ENCODE measurements at regions not wholly inside any gene's neighbourhood (a gene's known extent, or its start where the extent isn't known, plus 50 kb on each side); places are given as distances from the start of the nearest gene placed in this dataset.
A peak's percentile ranks its signal among the peaks of the same experiment; 100 is the strongest.

DNA sequence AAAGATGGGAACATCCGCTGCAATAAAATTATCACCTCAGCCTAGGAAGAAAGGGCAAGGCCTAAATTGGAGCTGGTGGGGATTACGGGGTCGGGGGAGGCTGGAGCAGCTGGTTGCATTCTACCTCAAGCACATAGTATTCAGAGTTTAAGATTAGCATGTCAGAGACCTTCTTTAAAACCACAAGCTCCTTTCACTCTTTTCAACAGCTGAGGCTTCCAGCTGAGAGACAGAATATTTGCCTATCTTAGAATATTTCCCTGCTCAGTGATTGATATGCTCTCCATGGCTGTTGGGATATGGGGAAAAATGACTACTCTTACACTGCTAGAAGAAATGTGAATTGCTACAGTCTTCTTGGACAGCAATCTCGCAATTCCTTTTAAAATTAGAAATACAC lies 248.6 kb downstream of the TBX15 start:
- DNase-seq (ENCODE audit: low read depth in 4 of 4, low spot score in 3 of 4), result no peak

DNA sequence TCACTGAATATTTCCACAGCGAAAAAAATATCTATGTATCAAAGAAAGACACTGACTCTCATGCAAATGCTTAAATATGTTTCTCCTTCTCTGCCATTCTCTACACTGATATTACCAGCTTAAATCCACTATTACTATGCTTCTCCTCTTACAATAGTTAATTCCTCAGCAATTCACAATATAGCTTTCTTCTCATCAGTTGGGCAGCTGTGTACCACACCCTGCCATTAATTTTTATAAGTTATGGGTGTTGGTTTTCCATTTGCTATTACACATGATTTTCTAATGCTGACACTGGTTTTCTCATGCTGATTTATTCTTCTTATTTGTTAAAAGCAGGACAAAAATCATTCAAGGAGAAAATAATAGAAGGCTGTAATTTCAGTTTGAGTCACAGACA lies 251.8 kb downstream of the TBX15 start:
- no peak for DNase-seq (ENCODE audit: low read depth in 4 of 4, low spot score in 3 of 4)

DNA sequence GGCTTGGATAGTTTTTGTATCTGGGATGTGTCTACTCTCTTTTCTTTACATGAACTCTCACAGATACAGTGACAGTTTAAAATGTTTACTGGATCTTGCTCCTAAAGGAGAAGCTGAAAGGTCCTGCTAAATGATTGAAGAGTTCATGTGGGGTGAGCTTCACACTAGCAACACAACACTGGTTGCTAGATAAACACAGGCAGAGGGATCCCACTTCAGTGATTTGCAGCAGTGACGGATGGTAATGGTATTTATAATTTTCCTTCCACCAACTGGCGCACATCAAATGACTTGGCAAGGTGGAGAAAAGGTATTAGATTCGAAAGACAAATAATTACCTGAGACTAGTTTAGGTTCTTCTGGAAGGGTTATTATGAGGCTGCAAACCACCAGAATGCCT lies 270.2 kb downstream of the TBX15 start:
- peak in 2 of 4 donors; percentile 8 to 30 for DNase-seq (ENCODE audit: low read depth in 4 of 4, low spot score in 3 of 4)

DNA sequence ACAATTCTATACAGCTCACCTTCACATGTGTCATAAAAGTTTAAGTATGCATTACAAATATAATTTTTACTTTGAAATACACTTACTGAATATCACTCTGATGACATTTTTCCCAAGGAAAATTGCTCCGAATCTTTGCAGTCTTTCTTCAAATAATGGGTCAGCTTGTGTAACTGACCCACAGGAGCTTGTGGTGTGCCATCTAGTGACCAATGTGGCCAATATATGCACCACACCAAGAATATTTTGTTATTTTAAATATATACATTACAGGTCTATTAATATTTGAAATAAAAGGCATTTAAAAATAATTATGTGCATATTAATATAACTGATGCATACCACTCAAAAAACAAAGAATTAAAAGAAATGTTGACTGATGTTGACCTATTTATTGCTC lies 271.4 kb downstream of the TBX15 start:
- DNase-seq (ENCODE audit: low read depth in 4 of 4, low spot score in 3 of 4), result no peak

DNA sequence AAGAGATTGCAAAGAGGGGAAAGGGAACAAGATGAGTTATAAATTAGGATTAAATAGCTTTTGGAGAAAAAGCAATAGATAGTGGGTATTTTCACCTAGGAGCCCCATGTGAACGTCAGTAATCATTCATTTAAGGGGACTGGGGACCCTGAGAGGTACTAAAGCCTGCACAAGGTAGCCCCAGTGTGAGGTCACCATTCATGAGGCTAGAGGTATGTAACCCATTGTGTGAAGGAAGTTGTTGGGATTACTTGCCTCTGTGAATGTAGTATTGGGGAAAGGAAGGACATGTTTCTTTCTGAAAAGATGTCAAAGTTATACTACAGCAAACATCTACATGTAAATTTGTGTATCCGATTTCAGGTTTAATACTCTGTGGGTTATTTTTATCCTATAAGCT lies 276.8 kb downstream of the TBX15 start:
- DNase-seq (ENCODE audit: low read depth in 4 of 4, low spot score in 3 of 4), result no peak

DNA sequence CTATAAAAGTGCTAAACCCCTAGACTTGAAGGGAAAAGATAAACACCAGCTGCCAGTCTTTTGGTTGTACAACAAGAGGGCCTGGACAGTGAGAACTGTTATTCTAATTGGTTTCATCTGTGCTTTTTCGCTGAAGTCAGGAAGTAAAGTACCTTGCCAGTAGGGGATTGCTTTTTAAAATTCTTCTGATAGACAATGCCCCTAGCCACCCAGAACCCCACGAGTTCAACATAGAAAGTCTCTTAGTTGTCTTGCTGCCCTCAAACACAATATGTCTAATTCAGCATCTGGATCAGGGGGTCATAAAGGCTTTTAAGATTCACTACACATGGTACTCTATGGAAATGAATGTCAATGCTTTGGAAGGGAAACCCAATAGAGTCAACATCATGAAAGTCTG lies 289.2 kb downstream of the TBX15 start:
- DNase-seq (ENCODE audit: low read depth in 4 of 4, low spot score in 3 of 4), result no peak

DNA sequence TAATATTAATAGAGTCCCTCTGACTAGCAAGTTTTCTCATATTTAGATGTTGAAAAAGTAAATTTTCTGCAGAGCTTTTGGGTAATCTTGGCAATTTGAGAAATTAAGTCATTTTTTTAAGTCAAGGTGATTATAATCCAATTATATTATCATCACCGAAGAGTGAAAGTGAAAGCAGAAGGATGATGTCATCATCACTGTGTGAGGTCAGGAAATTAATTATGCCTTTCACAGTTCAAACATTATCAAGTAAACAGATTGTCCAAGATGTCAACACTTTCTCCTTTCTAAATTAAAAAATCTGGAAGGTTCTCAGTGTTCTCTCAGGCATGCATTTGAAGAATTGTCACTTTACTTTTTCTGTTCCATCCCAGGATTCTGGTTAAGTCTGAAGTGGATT lies 296.0 kb downstream of the TBX15 start:
- DNase-seq (ENCODE audit: low read depth in 4 of 4, low spot score in 3 of 4), result no peak

DNA sequence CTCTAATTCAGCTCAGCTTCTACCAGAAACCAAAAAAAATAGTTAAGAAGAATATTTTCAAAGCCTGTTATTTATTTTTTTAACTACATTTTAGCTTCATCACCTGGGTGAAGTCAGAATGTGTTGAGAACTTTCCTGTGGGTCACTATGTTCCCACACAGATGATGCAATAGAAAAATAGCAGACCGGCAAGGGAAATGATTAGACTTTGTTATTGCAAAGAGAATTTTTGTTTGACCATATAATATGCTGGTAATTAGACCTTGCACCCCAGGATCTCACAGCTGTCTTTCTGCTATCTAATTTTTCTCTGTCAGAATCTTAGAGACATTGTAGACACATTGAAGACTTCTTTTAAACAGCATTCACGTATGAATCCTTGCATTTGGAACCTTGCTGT lies 299.3 kb downstream of the TBX15 start:
- no peak for DNase-seq (ENCODE audit: low read depth in 4 of 4, low spot score in 3 of 4)

DNA sequence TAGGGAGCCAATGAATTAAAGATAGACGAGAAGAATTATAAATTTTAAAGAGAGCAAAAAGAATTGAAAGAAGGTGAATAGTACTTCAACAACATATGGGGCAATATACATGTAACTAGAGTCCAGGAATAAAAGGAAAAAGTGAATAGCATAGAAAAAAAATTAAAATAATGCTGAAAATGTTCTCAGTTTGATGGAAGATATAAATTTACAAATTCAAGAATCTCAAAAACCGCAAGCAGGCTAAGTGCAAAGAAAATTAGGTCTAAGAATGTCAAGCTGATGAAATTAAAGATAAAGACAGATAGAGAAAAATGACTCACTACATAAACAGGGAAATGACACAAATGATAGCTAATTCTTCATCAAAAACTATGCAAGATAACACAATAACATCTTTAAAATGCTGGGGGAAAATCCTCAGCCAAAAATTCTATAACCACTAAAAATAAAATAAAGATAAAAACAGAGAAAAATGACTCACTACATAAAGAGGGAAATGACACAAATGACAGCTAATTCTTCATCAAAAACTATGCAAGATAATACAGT lies 326.3 kb downstream of the TBX15 start:
- DNase-seq (ENCODE audit: low read depth in 4 of 4, low spot score in 3 of 4), result no peak

DNA sequence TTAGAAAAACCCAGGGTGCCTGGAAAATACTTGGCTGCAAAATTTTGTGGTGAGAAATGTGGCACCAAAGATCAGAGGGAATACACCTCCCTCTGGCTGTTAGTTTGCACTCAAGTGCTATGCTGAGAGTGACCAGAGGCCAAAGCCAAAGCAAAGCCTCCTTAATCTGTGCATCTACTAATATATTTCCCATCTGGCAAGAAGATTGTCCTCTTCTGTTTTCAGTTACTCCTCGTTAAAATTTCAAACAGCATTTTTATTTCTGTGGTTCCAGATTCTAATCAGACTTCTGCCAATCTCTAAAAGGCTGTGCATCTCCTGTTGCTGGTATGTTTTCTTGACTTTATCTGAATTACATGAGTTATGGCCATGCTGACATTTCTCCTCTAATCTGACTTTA lies 327.4 kb downstream of the TBX15 start:
- DNase-seq (ENCODE audit: low read depth in 4 of 4, low spot score in 3 of 4), result no peak

DNA sequence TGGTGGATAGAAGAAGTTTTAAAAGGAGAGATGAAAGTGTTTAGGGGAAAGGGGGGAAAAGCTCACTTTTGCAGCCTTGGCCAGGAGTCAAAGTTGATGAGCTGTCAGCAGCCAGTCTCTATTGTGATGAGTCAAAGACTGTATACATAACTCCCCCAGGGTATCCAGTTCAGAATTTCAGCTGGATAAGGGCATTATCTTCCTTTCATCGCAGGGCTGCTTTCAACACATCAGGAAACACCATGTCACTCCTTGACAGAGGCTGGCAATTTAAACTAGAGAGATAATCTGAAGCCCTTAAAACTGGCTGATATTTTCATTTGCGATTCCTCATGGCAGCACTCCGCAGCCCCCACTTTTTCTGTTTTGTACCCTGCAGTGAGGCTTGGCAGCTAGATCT lies 328.5 kb downstream of the TBX15 start:
- no peak for DNase-seq (ENCODE audit: low read depth in 4 of 4, low spot score in 3 of 4)

DNA sequence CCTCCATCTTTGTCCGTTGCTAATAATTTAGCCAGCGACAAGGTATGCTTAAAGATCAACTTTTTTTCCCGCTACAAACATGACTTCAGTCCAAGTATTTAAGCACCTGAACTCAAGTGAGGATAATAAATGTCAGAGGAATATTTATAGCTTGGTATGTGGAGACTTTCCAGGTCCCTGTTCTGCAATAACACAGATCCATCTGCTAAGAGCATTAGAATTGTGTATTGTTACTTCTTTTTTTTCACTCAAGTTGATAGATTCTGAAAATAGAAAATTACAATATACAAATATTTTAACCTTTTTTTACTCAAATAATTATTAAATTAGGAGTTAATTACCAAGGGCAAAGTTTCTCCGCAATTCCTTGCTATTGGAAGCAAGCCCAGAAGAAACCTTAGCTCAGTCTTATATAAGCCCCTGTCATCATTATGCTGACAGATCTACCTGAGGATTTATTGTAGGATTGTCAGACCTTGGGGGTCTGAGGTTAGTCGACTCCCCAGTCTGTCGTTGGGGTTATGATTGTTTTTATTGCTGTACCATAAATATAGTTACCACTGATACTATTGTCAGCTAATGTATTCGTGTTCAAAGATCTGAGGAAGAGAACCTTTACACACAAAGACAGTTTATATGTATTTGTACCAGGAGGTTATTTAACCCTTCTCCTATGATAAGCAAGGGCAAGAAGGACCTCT lies 337.9 kb downstream of the TBX15 start:
- peak in 1 of 4 donors; percentile 14 for DNase-seq (ENCODE audit: low read depth in 4 of 4, low spot score in 3 of 4)

DNA sequence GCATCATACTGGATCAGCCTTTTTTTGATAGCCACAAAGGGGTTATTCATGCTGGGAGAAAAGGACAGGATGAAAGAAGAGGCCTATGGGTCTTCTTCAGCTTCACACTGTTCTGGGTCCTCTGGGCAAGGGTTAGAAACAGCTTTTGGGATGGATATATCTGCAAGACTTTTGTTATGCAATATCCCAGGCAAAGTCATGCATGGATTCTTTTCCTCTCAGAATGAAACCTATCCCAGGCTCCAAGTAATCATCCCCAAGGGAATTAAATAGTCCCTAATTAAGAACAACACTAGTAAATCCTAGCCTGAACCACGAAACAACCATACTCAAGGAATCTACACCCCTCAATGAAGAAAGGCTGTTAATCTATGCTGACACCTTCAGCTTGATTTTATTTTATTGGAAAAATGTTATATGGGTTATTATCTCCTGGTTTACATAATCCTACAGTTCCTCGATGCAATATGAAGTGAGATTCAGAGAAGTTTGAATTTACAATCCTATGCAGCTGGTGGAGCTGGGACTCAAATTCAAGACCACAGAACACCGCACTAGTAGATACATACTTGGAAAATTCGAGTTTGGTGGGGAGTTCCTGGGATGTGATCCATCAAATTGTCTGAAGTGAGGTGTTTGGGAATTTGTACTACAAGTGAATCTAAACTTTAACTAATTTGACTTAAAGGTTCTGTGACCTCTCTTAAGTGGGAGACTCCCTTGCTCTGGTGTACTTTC lies 338.6 kb downstream of the TBX15 start:
- peak in 1 of 4 donors; percentile 0 for DNase-seq (ENCODE audit: low read depth in 4 of 4, low spot score in 3 of 4)

DNA sequence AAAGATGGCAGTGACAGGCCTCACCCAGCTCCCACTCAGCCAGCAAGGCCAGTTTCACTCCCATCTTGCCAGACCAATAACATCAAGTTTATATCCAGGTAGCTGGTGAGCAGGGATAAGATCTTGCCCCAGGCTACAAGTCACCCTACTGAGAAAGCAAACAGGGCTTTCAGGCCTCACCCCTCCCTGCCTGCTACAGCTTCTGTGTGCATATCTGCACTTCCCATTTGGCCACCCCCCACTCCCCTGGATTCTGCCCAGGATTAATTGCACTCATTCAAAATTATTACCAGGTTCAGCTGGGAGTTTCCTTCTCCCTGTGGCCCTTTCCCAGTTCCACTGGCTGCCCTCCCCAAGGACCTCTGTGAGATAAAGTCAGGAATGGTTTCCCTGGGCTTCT lies 352.1 kb downstream of the TBX15 start:
- DNase-seq (ENCODE audit: low read depth in 4 of 4, low spot score in 3 of 4), result no peak

DNA sequence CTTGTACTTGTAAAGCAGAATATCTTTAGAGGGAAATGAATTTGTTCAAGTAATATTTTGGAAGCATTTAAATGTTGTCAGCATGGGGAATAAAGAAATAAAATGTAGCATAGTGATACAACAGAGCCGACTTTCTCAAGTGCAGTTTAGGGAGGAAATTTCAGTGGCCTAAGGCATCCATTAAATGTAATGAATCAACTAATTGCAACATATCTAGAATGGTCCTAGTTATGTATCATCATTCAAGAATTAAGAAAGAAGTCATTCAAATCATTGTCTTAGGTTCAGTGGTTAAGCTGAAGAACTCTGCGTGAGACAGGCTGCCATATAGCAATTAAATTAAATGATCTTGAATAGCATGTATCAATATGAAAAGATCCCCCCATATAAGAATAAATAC lies 360.7 kb downstream of the TBX15 start:
- DNase-seq (ENCODE audit: low read depth in 4 of 4, low spot score in 3 of 4), result no peak

DNA sequence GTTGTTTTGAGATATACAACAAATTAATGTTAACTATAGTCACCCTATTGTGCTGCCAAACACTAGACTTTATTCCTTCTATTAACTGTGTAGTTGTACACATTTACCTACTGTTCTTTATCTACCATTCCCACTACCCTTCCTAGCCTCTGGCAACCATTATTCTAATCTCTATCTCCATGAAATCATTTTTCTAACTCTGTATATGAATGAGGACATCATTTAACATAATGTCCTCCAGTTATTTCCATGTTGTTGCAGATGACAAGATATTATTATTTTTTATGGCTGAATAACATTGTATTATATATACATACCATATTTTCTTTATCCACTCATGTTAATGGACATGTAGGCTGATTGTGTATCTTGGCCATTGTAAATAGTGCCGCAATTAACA lies 366.3 kb downstream of the TBX15 start:
- DNase-seq (ENCODE audit: low read depth in 4 of 4, low spot score in 3 of 4), result no peak

DNA sequence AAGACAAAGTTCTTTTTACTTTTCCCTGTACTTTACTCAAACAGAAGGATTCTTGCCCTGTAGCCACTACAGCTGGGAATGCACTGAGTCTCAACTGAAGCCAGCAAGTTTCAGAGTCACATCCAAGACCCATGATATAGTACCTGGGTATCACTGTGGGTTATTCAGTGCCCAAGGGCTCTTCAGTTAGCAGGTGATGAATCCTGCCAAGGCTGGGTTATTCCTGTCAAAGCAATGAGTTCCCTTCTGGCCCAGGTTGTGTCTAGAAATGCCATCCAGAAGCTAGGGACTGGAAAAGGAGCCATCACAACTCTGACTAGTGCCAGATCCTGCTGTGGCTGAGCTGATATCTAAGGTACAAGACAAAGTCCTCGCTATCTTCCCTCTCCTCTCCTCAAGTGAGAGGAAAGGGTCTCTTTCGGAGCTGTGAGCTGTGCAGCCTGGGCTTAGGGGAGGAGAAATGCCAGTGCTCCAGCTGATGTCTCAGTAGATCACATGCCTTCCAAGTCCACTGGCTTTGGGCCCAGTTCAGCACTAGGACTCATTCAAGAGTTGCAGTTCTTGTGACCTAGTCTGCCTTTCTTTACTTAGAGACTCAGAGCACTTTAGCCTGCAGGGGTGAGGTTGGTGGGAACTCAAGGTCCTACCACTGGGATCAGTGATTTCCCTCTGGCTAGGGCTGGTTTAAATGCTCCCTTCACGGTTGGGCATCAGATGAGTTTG lies 369.4 kb downstream of the TBX15 start:
- no peak for DNase-seq (ENCODE audit: low read depth in 4 of 4, low spot score in 3 of 4)

DNA sequence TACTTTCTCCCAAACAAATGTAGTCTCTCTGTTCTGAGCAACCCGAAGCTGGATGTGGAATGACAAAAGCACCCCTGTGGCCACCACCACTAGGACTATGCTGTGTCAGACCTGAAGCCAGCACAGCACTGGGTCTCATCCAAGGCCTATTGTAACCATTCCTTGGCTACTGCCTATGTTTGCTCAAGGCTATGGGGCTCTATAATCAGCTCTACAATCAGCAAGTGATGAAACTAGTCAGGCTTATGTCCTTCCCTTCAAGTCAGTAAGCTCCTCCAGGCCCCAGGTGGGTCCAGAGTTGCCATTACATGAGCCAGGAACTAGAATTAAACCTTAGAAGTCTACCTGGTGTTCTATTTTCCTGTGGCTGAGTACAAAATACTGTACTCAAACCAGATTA lies 370.2 kb downstream of the TBX15 start:
- DNase-seq (ENCODE audit: low read depth in 4 of 4, low spot score in 3 of 4), result no peak

DNA sequence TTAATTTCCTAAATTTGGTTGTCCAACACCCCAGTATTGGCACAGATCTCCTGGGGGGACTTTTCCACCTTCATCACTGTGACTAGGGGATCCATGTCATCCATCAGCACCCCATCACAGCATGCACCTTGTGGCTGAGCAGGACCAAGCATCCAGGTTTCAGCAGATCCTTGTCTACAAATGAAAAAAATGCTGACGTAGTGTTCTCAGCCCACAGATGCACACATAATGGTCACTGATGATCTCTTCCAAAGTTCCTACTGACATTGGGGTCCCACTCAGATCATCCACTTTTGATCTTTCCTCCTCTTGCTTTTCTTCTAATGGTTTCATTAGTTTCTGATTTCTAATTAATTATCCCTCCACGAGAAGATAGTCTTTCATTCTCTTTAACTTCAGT lies 373.1 kb downstream of the TBX15 start:
- no peak for DNase-seq (ENCODE audit: low read depth in 4 of 4, low spot score in 3 of 4)

DNA sequence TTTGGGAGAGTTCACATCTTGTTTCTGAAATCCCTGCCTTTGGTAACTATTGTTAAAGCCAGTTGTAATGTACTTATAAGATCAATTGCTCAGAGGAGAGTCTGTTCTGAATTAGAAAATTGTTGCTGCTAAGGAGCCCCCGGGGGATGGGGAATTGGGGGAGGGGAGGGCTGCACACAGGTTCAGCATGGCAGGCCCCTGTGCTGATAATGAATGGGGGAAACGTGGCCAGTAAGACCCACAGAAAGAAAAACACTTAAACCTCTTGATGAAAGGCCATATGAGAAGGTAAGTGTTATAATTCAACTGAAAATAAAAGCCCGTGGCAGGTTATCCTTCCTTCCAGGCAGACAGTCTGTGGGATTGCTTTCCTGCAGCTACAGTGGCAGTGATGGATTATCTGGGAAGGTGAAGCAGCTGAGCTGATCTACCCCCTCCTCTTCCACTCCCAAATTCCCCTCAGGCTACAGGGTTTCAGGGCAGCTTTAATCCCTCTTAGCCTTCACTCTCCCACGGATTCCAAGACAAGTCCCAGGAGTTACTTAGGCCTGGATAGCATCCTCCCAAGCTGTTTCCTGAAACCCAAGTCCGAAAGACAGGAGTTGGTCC lies 398.8 kb downstream of the TBX15 start:
- no peak for DNase-seq (ENCODE audit: low read depth in 4 of 4, low spot score in 3 of 4)

DNA sequence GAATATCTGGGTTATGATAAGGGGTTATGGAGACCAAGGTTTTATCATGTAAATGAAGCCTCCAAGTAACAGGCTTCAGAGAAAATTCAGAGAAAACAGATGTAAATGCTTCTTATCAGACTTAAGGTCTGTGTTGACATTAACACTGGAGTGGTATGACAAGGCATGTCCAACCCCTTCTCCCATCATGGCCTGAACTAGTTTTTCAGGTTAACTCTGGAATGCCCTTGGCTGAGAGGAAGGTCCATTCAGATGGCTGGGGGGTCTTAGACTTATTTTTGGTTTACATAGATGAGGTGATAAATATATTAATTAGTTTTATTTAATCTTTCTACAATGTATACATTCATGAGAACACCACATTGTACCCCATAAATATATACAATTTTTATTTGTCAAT lies 399.6 kb downstream of the TBX15 start:
- DNase-seq (ENCODE audit: low read depth in 4 of 4, low spot score in 3 of 4), result no peak
